Esophagus squamous epithelium (tissue), 5 donors: ENCODE measurements at regions not wholly inside any gene's neighbourhood (a gene's known extent, or its start where the extent isn't known, plus 50 kb on each side); places are given as distances from the start of the nearest gene placed in this dataset.
A peak's percentile ranks its signal among the peaks of the same experiment; 100 is the strongest.

Source experiments
- DNase-seq: peaks from one replicate; lab custom pipeline; 2025; lab: John Stamatoyannopoulos, UW
- H3K27ac ChIP-seq, 4 donors: fragments of 200-600 bp; sonication (generic); one replicate each; pipeline ENCODE4 v1.5.1; 2016 to 2019; ENCODE audit warnings: mild to moderate bottlenecking in 1 of 4
- H3K27me3 ChIP-seq, 4 donors: fragments of 200-600 bp; sonication (generic); 1 replicate in 3 of 4; 2 replicates in 1 of 4; pipeline versions ENCODE4 v1.5.1 to v1.6.0; 2017 to 2021; ENCODE audit warnings: antibody characterized with exemption in 1 of 4
- H3K36me3 ChIP-seq, 3 donors: fragments of 200-600 bp; sonication (generic); one replicate each; pipeline ENCODE4 v1.5.1; 2016 to 2019
- H3K4me1 ChIP-seq, 3 donors: fragments of 200-600 bp; sonication (generic); one replicate each; pipeline ENCODE4 v1.5.1; 2017 to 2019
- H3K4me3 ChIP-seq, 4 donors: fragments of 200-600 bp; sonication (generic); 1 replicate in 3 of 4; 2 replicates in 1 of 4; pipeline ENCODE4 v1.5.1; 2016 to 2019; ENCODE audit warnings: mild to moderate bottlenecking in 2 of 4, moderate library complexity in 1 of 4
- H3K9me3 ChIP-seq, 3 donors: fragments of 200-600 bp; sonication (generic); one replicate each; pipeline ENCODE4 v1.5.1; 2016 to 2019
- CTCF ChIP-seq, 6 experiments: fragments of 450-650 bp in 4 of 6; fragments of 200-600 bp in 2 of 6; sonication (generic) in 2 of 6; IDR thresholded peaks; one replicate each; pipeline ENCODE4 v1.5.1; 2016 to 2019; ENCODE audit warnings: antibody characterized with exemption in 6 of 6, mild to moderate bottlenecking in 4 of 6, moderate library complexity in 4 of 6
- POLR2A ChIP-seq, 4 donors: fragments of 450-650 bp; IDR thresholded peaks; one replicate each; pipeline ENCODE4 v1.6.1; 2017; ENCODE audit warnings: antibody characterized with exemption in 4 of 4, mild to moderate bottlenecking in 4 of 4, moderate library complexity in 3 of 4
- WGBS, 2 donors: methylation state at CpG; one replicate each; pipeline ENCODE4 v1.1.5; 2018; 5-methylcytosine and 5-hydroxymethylcytosine counted together
- intact Hi-C: fragments of 100-400 bp; cut with DNase I; formaldehyde crosslinking; loops from one replicate; pipeline ENCODE4 v1.15.0; 2022
- donor health status: DM: yes; HTN: yes; CAD: no.

- H3K4me3 ChIP-seq = no peak overlapping the region
- intact Hi-C loops = no loop called here
- no peaks in the 10 kb centered on the region for H3K36me3 ChIP-seq
- 53 to 55% methylated on average over 2 of the region's 2 CpGs for WGBS, 2 donors
- H3K9me3 ChIP-seq = no peaks in the 10 kb centered on the region
- H3K27me3 ChIP-seq = no peaks in the 10 kb centered on the region
- peak overlapping the region in 1 of 4 donors; percentile 11 for H3K27ac ChIP-seq
- no peak for TF ChIP-seq POLR2A (IDR thresholded peaks at IDR 0.05)
- TF ChIP-seq CTCF (IDR thresholded peaks at IDR 0.05) = no peak
- DNase-seq = no peak
- H3K4me1 ChIP-seq = peaks cover 8 to 64% (median 38%) of the 10 kb centered on the region in 3 donors
Measured at GRCh38 chr12:92557422-92557724, 145.4 kb upstream of the PLEKHG7 start.

- H3K27ac ChIP-seq = peak overlapping the region in 1 of 4 donors; percentile 11
- WGBS, 2 donors = 85 to 86% methylated on average over 9 of the region's 9 CpGs
- DNase-seq = no peak
- intact Hi-C loops = no loop called here
- H3K4me3 ChIP-seq = no peak overlapping the region
- no peaks in the 10 kb centered on the region for H3K27me3 ChIP-seq
- H3K9me3 ChIP-seq = no peaks in the 10 kb centered on the region
- peaks cover 12 to 64% (median 38%) of the 10 kb centered on the region in 3 donors for H3K4me1 ChIP-seq
- H3K36me3 ChIP-seq = no peaks in the 10 kb centered on the region
- TF ChIP-seq CTCF (IDR thresholded peaks at IDR 0.05) = no peak
- no peak for TF ChIP-seq POLR2A (IDR thresholded peaks at IDR 0.05)
Measured at GRCh38 chr12:92556637-92557421, 146.0 kb upstream of the PLEKHG7 start.

GRCh38 chr12:92556141-92556540 is 146.6 kb upstream of the PLEKHG7 start:
- intact Hi-C loops = no loop called here
- peak overlapping the region in 1 of 4 donors; percentile 79 for H3K27ac ChIP-seq
- TF ChIP-seq POLR2A (IDR thresholded peaks at IDR 0.05) (no peak), CTCF (IDR thresholded peaks at IDR 0.05) (no peak)
- no peaks in the 10 kb centered on the region for H3K27me3 ChIP-seq
- no peak overlapping the region for H3K4me3 ChIP-seq
- DNase-seq = no peak
- H3K4me1 ChIP-seq = peaks cover 15 to 61% (median 32%) of the 10 kb centered on the region in 3 donors
- 54 to 73% methylated on average over 1 of the region's 1 CpG for WGBS, 2 donors
- no peaks in the 10 kb centered on the region for H3K9me3 ChIP-seq
- H3K36me3 ChIP-seq = no peaks in the 10 kb centered on the region

- intact Hi-C loops = no loop called here
- no peak for TF ChIP-seq POLR2A (IDR thresholded peaks at IDR 0.05)
- TF ChIP-seq CTCF (IDR thresholded peaks at IDR 0.05) = no peak
- H3K4me3 ChIP-seq = no peak overlapping the region
- peak overlapping the region; percentile 59 to 79 (median 76) for H3K27ac ChIP-seq
- no peaks in the 10 kb centered on the region for H3K27me3 ChIP-seq
- 42 to 66% methylated on average over 3 of the region's 3 CpGs for WGBS, 2 donors
- no peaks in the 10 kb centered on the region for H3K9me3 ChIP-seq
- peaks cover 15 to 51% (median 30%) of the 10 kb centered on the region in 3 donors for H3K4me1 ChIP-seq
- no peak for DNase-seq
- H3K36me3 ChIP-seq = no peaks in the 10 kb centered on the region
Measured at GRCh38 chr12:92554158-92555073, 148.4 kb upstream of the PLEKHG7 start.

- intact Hi-C loops = no loop called here
- peaks cover 15 to 51% (median 30%) of the 10 kb centered on the region in 3 donors for H3K4me1 ChIP-seq
- no peaks in the 10 kb centered on the region for H3K27me3 ChIP-seq
- 16 to 27% methylated on average over 6 of the region's 6 CpGs for WGBS, 2 donors
- H3K4me3 ChIP-seq = no peak overlapping the region
- H3K9me3 ChIP-seq = no peaks in the 10 kb centered on the region
- DNase-seq = no peak
- peak overlapping the region; percentile 53 to 79 (median 76) for H3K27ac ChIP-seq
- TF ChIP-seq POLR2A (IDR thresholded peaks at IDR 0.05) (no peak), CTCF (IDR thresholded peaks at IDR 0.05) (no peak)
- H3K36me3 ChIP-seq = no peaks in the 10 kb centered on the region
Measured at GRCh38 chr12:92553389-92553788, 149.4 kb upstream of the PLEKHG7 start.
